22Rv1 (cell line): ENCODE measurements at regions not wholly inside any gene's neighbourhood (a gene's known extent, or its start where the extent isn't known, plus 50 kb on each side); places are given as distances from the start of the nearest gene placed in this dataset.

Experiments
- ZFX ChIP-seq: fragments of 450-650 bp; IDR thresholded peaks from 2 replicates; pipeline ENCODE4 v1.6.1; 2017; ENCODE audit warnings: antibody characterized with exemption, borderline replicate concordance
- TF ChIP-seq, protein P1 (sequence below): fragments of 450-650 bp; IDR thresholded peaks from 2 replicates; pipeline ENCODE4 v1.5.1; 2017; ENCODE audit warnings: mild to moderate bottlenecking

GRCh38 chr7:17530244-17530643 lies 231.8 kb downstream of the AHR start:
- TF ChIP-seq, protein P1, sequence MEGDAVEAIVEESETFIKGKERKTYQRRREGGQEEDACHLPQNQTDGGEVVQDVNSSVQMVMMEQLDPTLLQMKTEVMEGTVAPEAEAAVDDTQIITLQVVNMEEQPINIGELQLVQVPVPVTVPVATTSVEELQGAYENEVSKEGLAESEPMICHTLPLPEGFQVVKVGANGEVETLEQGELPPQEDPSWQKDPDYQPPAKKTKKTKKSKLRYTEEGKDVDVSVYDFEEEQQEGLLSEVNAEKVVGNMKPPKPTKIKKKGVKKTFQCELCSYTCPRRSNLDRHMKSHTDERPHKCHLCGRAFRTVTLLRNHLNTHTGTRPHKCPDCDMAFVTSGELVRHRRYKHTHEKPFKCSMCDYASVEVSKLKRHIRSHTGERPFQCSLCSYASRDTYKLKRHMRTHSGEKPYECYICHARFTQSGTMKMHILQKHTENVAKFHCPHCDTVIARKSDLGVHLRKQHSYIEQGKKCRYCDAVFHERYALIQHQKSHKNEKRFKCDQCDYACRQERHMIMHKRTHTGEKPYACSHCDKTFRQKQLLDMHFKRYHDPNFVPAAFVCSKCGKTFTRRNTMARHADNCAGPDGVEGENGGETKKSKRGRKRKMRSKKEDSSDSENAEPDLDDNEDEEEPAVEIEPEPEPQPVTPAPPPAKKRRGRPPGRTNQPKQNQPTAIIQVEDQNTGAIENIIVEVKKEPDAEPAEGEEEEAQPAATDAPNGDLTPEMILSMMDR: no peak
- no peak for TF ChIP-seq ZFX
